OCI-LY7 (cell line): ENCODE measurements at regions not wholly inside any gene's neighbourhood (a gene's known extent, or its start where the extent isn't known, plus 50 kb on each side); places are given as distances from the start of the nearest gene placed in this dataset.

ENCODE experiments used
- BruUV-seq: library from RNA; stranded (reverse); fragments of 400-500 nt; replicated peaks from 2 replicates; lab custom pipeline; 2021; lab: Mats Ljungman, UMichigan
- CTCF ChIA-PET: fragments of 300-600 bp; sonication (Branson Sonifier 250); formaldehyde crosslinking; loops from one replicate; lab custom pipeline; 2022; ENCODE audit warnings: antibody characterized with exemption; ENCODE audit not compliant: unreplicated experiment; lab: Charles Lee
- POLR2A ChIA-PET: fragments of 300-600 bp; sonication (Branson Sonifier 250); formaldehyde crosslinking; loops from one replicate; lab custom pipeline; 2022; ENCODE audit warnings: antibody characterized with exemption; lab: Charles Lee
- DNase-seq: peaks from one replicate; pipeline ENCODE4 v3.0.0-alpha.2; 2015; ENCODE audit warnings: low spot score
- H2AFZ ChIP-seq: fragments of 200-600 bp; sonication (generic), shearing (Covaris generic); 2 replicates; pipeline ENCODE4 v1.6.1; 2014; ENCODE audit warnings: mild to moderate bottlenecking, antibody characterized with exemption, low read length, moderate library complexity
- H3K27ac ChIP-seq: fragments of 200-600 bp; sonication (generic); 2 replicates; pipeline ENCODE4 v1.5.1; 2014; ENCODE audit warnings: mixed run types, low read depth, mild to moderate bottlenecking, moderate library complexity, low read length, inconsistent platforms; ENCODE audit not compliant: poor library complexity, severe bottlenecking
- H3K36me3 ChIP-seq: fragments of 200-600 bp; sonication (generic); 2 replicates; pipeline ENCODE4 v1.6.1; 2014; ENCODE audit warnings: mild to moderate bottlenecking, antibody characterized with exemption, low read length, moderate library complexity, mixed read lengths; ENCODE audit not compliant: insufficient read depth
- H3K4me1 ChIP-seq: fragments of 200-600 bp; sonication (generic); 2 replicates; pipeline ENCODE4 v1.5.1; 2014; ENCODE audit warnings: mild to moderate bottlenecking, low read length; ENCODE audit not compliant: insufficient read depth, poor library complexity, severe bottlenecking
- H3K4me2 ChIP-seq: fragments of 200-600 bp; sonication (generic); 2 replicates; pipeline ENCODE4 v1.6.1; 2014; ENCODE audit warnings: mild to moderate bottlenecking, low read length
- H3K4me3 ChIP-seq: fragments of 200-600 bp; sonication (generic); 2 replicates; pipeline ENCODE4 v1.5.1; 2014; ENCODE audit warnings: mild to moderate bottlenecking, low read depth, low read length; ENCODE audit not compliant: poor library complexity, severe bottlenecking
- H3K79me2 ChIP-seq: fragments of 200-600 bp; sonication (generic); 2 replicates; pipeline ENCODE4 v1.6.1; 2016; ENCODE audit warnings: low read depth, mild to moderate bottlenecking, low read length, moderate library complexity, mixed read lengths; ENCODE audit not compliant: insufficient read depth
- H3K9me2 ChIP-seq: fragments of 200-600 bp; sonication (generic); 2 replicates; pipeline ENCODE4 v1.6.1; 2016; ENCODE audit warnings: mild to moderate bottlenecking, low read length, mixed read lengths; ENCODE audit not compliant: insufficient read depth
- H3K9me3 ChIP-seq: fragments of 200-600 bp; sonication (generic); 2 replicates; pipeline ENCODE4 v1.6.1; 2014; ENCODE audit warnings: mild to moderate bottlenecking, mixed run types, low read length, mixed read lengths
- H4K20me1 ChIP-seq: fragments of 200-600 bp; sonication (generic); 2 replicates; pipeline ENCODE4 v1.6.1; 2014; ENCODE audit warnings: mild to moderate bottlenecking, antibody characterized with exemption, low read length, moderate library complexity, mixed read lengths; ENCODE audit not compliant: insufficient read depth
- CTCF ChIP-seq: fragments of 200-600 bp; sonication (generic); conservative IDR thresholded peaks from 2 replicates; pipeline ENCODE4 v1.5.1; 2014; ENCODE audit warnings: mild to moderate bottlenecking, antibody characterized with exemption, low read length, moderate library complexity, mixed read lengths
- EZH2phosphoT487 ChIP-seq: fragments of 200-600 bp; sonication (generic); IDR thresholded peaks from 2 replicates; pipeline ENCODE4 v1.6.1; 2018; ENCODE audit warnings: low read depth, borderline replicate concordance, mild to moderate bottlenecking, mixed run types, antibody characterized with exemption, low read length, moderate library complexity, mixed read lengths
- intact Hi-C: fragments of 100-400 bp; cut with micrococcal nuclease; formaldehyde crosslinking; loops from one replicate; pipeline ENCODE4 v1.10.0; 2022; ENCODE audit not compliant: unreplicated experiment

- Histone ChIP-seq H3K4me1 (no peaks in the 10 kb centered on the region), H3K9me2 (no peaks in the 10 kb centered on the region), H3K4me3 (no peak overlapping the region), H4K20me1 (no peaks in the 10 kb centered on the region), H3K36me3 (no peaks in the 10 kb centered on the region), H3K9me3 (no peaks in the 10 kb centered on the region), H3K27ac (no peak overlapping the region), H3K4me2 (no peak overlapping the region), H3K79me2 (no peaks in the 10 kb centered on the region), H2AFZ (no peak overlapping the region)
- POLR2A ChIA-PET = no interaction called here
- DNase-seq = no peak
- no TSS peak for BruUV-seq
- intact Hi-C loops = no loop called here
- TF ChIP-seq CTCF (no peak), EZH2phosphoT487 (no peak)
- CTCF ChIA-PET = no interaction called here
Measured at GRCh38 chr4:106493086-106493485, 124.5 kb upstream of the GIMD1 start.

- intact Hi-C loops = no loop called here
- Histone ChIP-seq H3K27ac (no peak overlapping the region), H3K9me2 (no peaks in the 10 kb centered on the region), H3K4me1 (no peaks in the 10 kb centered on the region), H3K79me2 (no peaks in the 10 kb centered on the region), H3K9me3 (no peaks in the 10 kb centered on the region), H3K4me3 (no peak overlapping the region), H4K20me1 (no peaks in the 10 kb centered on the region), H3K4me2 (no peak overlapping the region), H3K36me3 (no peaks in the 10 kb centered on the region), H2AFZ (no peak overlapping the region)
- ChIA-PET CTCF (no interaction called here), POLR2A (interaction anchor here (0.6 kb wide), 1 partner anchor 19 kb away, joined by 3 read pairs; no protein-coding TSS in a partner anchor)
- BruUV-seq = no TSS peak
- DNase-seq = no peak
- TF ChIP-seq EZH2phosphoT487 (no peak), CTCF (no peak)
Measured at GRCh38 chr4:106486533-106486932, 118.0 kb upstream of the GIMD1 start.

DNA sequence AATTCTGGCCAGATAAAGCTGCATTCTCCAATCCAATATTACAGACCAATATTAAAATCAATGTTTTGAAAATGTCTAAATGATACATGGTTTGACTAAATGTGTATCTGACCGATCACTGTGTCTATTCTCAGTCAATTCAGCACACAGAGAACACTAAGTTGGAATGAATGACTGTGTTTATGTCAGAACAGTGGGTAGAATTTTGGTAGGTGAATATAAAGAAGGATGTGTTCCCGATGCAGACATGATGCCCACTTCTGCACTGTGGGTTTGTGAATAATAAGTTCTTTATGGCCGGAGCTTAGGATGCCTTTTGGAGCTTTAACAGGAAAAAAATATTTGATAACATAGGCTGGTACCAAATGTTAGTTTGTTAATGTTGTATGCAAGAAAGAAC lies 113.2 kb upstream of the GIMD1 start:
- Histone ChIP-seq H3K4me3 (no peak overlapping the region), H2AFZ (no peak overlapping the region), H3K36me3 (no peaks in the 10 kb centered on the region), H3K9me3 (no peaks in the 10 kb centered on the region), H3K4me1 (no peaks in the 10 kb centered on the region), H3K9me2 (no peaks in the 10 kb centered on the region), H3K27ac (no peak overlapping the region), H4K20me1 (no peaks in the 10 kb centered on the region), H3K4me2 (no peak overlapping the region), H3K79me2 (no peaks in the 10 kb centered on the region)
- TF ChIP-seq CTCF = no peak
- no peak for TF ChIP-seq EZH2phosphoT487
- POLR2A ChIA-PET = interaction anchor here (0.6 kb wide), 1 partner anchor 1721 kb away, joined by 4 read pairs; no protein-coding TSS in a partner anchor
- no TSS peak for BruUV-seq
- CTCF ChIA-PET = no interaction called here
- no peak for DNase-seq
- intact Hi-C loops = no loop called here
